ENCODE measurements at regions not wholly inside any gene's neighbourhood (a gene's known extent, or its start where the extent isn't known, plus 50 kb on each side); places are given as distances from the start of the nearest gene placed in this dataset.

DNA sequence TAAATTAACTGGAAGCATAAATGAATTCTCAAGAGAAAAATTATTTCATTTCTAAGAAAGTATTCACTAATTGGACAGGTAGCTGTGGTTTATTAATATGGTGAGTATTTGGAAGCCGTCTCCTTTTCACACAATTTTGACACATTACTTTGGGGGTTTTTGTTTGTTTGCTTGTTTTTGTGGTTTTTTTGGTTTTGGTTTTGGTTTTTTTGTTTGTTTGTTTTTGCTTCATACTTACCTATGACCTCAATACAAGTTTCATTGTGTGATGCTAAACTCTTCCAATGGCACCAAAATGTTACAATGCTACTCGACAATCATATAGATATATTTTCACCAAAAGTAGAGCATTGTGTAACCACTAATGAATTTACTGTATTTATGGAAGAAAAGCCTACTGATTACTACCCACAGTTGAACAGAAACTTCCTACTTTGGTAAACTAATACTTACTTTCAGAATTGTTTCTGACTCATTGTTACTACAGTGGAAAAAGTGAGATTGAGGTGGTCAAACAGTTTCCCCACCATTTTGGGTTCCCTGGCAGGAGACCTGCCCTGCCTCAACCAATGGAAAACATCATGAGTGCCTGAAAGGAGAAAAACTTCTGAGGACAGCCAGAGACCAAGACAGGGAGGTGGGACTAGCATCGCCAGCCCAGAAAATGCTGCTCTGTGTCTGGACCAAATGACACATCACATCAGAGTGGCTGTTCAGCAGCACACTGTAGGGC, 443.1 kb downstream of the HNRNPD start:
- Mint-ChIP-seq H3K4me1 (ENCODE audit: low read depth, unreplicated experiment) (no peaks in the 10 kb centered on the region), H3K4me3 (ENCODE audit: unreplicated experiment) (no peak overlapping the region), H3K9me3 (ENCODE audit: unreplicated experiment) (no peaks in the 10 kb centered on the region), H3K27me3 (ENCODE audit: insufficient read depth, unreplicated experiment) (no peaks in the 10 kb centered on the region), H3K36me3 (ENCODE audit: insufficient read depth, unreplicated experiment) (peaks cover 7% of the 10 kb centered on the region), H3K27ac (ENCODE audit: unreplicated experiment) (no peak overlapping the region)
- ChIA-PET CTCF (no interaction called here), POLR2A (no interaction called here)
- no TSS peak for BruUV-seq (replicated peaks)
- Histone ChIP-seq H3K9me3 (0 out of 2 replicates have a peak, but pooled peaks cover 4% of the 10 kb centered on the region), H3K36me3 (ENCODE audit: control insufficient read depth, insufficient read depth, low read length) (no peaks in the 10 kb centered on the region), H3K4me3 (ENCODE audit: low read depth, low read length) (no peak overlapping the region), H3K4me1 (no peaks in the 10 kb centered on the region), H3K27me3 (replicated peaks; ENCODE audit: control insufficient read depth, insufficient read depth, low read length) (no peaks in the 10 kb centered on the region)
- intact Hi-C loops (cut with micrococcal nuclease; ENCODE audit: unreplicated experiment), result no loop called here
- TF ChIP-seq, protein P1, sequence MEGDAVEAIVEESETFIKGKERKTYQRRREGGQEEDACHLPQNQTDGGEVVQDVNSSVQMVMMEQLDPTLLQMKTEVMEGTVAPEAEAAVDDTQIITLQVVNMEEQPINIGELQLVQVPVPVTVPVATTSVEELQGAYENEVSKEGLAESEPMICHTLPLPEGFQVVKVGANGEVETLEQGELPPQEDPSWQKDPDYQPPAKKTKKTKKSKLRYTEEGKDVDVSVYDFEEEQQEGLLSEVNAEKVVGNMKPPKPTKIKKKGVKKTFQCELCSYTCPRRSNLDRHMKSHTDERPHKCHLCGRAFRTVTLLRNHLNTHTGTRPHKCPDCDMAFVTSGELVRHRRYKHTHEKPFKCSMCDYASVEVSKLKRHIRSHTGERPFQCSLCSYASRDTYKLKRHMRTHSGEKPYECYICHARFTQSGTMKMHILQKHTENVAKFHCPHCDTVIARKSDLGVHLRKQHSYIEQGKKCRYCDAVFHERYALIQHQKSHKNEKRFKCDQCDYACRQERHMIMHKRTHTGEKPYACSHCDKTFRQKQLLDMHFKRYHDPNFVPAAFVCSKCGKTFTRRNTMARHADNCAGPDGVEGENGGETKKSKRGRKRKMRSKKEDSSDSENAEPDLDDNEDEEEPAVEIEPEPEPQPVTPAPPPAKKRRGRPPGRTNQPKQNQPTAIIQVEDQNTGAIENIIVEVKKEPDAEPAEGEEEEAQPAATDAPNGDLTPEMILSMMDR (IDR thresholded peaks at IDR 0.05; ENCODE audit: insufficient read depth in 1 of 2, low read depth in 1 of 2, low read length in 1 of 2, severe bottlenecking in 1 of 2, unreplicated experiment in 1 of 2), result no peak
- no peak for DNase-seq

DNA sequence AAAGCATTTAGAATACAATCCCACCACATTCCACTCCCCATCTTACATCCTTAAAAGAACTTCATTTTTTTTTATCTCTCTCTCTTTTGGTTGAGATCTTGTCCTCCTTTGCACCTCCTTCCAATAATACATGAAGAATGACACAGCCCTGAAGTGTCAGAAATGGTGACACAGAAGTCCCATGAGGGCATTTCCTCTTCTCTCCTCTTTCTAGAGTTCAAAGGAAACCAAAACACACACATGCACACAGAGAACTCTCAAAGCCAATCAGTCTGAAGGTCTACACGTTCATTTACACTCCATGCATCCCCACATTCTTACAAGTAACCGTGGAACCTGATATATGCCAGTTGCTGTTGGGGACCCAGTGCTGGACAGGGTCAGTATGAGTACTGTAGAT, 450.7 kb downstream of the HNRNPD start:
- no peaks in the 10 kb centered on the region for H3K36me3 ChIP-seq (ENCODE audit: control insufficient read depth, insufficient read depth, low read length)
- Mint-ChIP-seq H3K9me3 (ENCODE audit: unreplicated experiment) (no peaks in the 10 kb centered on the region), H3K27ac (ENCODE audit: unreplicated experiment) (no peak overlapping the region), H3K36me3 (ENCODE audit: insufficient read depth, unreplicated experiment) (peaks cover 7% of the 10 kb centered on the region), H3K4me1 (ENCODE audit: low read depth, unreplicated experiment) (peaks cover 6% of the 10 kb centered on the region), H3K4me3 (ENCODE audit: unreplicated experiment) (no peak overlapping the region), H3K27me3 (ENCODE audit: insufficient read depth, unreplicated experiment) (no peaks in the 10 kb centered on the region)
- intact Hi-C loops (cut with micrococcal nuclease; ENCODE audit: unreplicated experiment), result no loop called here
- no peaks in the 10 kb centered on the region for H3K4me1 ChIP-seq
- CTCF ChIA-PET, result no interaction called here
- POLR2A ChIA-PET, result no interaction called here
- no peaks in the 10 kb centered on the region for H3K27me3 ChIP-seq (replicated peaks; ENCODE audit: control insufficient read depth, insufficient read depth, low read length)
- no peaks in the 10 kb centered on the region for H3K9me3 ChIP-seq
- no TSS peak for BruUV-seq (replicated peaks)
- TF ChIP-seq, protein P1 (IDR thresholded peaks at IDR 0.05; ENCODE audit: insufficient read depth in 1 of 2, low read depth in 1 of 2, low read length in 1 of 2, severe bottlenecking in 1 of 2, unreplicated experiment in 1 of 2), result no peak
- H3K4me3 ChIP-seq (ENCODE audit: low read depth, low read length), result no peak overlapping the region
- no peak for DNase-seq

DNA sequence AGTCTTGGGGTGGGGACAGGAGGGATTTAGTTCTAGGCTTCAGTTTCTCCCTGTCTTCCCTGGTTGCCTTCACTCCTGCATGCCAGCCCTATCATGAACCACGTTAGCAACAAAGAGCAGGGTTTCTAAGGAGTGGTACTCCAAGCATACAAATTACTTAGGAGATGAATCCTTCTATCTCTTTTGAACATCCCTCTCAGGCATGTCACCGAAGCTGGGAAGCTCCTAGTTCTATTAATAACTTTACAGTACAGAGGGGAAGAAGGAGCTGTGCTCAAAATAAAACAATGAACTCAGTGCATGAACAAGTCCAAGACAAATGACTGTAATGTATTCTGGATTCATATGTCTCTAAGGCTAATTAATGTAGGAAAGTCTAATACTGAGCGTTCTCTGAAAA, 450.6 kb upstream of the RASGEF1B start:
- H3K36me3 Mint-ChIP-seq (ENCODE audit: insufficient read depth, unreplicated experiment), result peaks cover 7% of the 10 kb centered on the region
- Histone ChIP-seq H3K27me3 (replicated peaks; ENCODE audit: control insufficient read depth, insufficient read depth, low read length) (no peaks in the 10 kb centered on the region), H3K36me3 (ENCODE audit: control insufficient read depth, insufficient read depth, low read length) (no peaks in the 10 kb centered on the region), H3K9me3 (no peaks in the 10 kb centered on the region), H3K4me1 (peaks cover 4% of the 10 kb centered on the region; the same call in 1 of the 2 replicates), H3K4me3 (ENCODE audit: low read depth, low read length) (no peak overlapping the region)
- H3K9me3 Mint-ChIP-seq (ENCODE audit: unreplicated experiment), result no peaks in the 10 kb centered on the region
- DNase-seq, result no peak
- peaks cover 6% of the 10 kb centered on the region for H3K4me1 Mint-ChIP-seq (ENCODE audit: low read depth, unreplicated experiment)
- BruUV-seq (replicated peaks), result no TSS peak
- TF ChIP-seq, protein P1 (IDR thresholded peaks at IDR 0.05; ENCODE audit: insufficient read depth in 1 of 2, low read depth in 1 of 2, low read length in 1 of 2, severe bottlenecking in 1 of 2, unreplicated experiment in 1 of 2), result no peak
- intact Hi-C loops (cut with micrococcal nuclease; ENCODE audit: unreplicated experiment), result no loop called here
- H3K4me3 Mint-ChIP-seq (ENCODE audit: unreplicated experiment), result no peak overlapping the region
- no peak overlapping the region for H3K27ac Mint-ChIP-seq (ENCODE audit: unreplicated experiment)
- no peaks in the 10 kb centered on the region for H3K27me3 Mint-ChIP-seq (ENCODE audit: insufficient read depth, unreplicated experiment)
- POLR2A ChIA-PET, result no interaction called here
- CTCF ChIA-PET, result no interaction called here

All from Caco-2 (cell line).